A549 (cell line): ENCODE measurements at regions not wholly inside any gene's neighbourhood (a gene's known extent, or its start where the extent isn't known, plus 50 kb on each side); places are given as distances from the start of the nearest gene placed in this dataset.

ENCODE experiments used
- ATAC-seq, 2 experiments: fragments of 200-7000 bp in 1 of 2; fragments of >200 bp in 1 of 2; cut with Nextera tagmentation in 1 of 2; cut with Tn5 transposase in 1 of 2; 3 replicates each; pipeline versions ENCODE4 v1.8.0 to v1.9.1; 2018 to 2020; ENCODE audit warnings: mild to moderate bottlenecking in 1 of 2, moderate library complexity in 1 of 2
- CTCF ChIA-PET: fragments of 300-600 bp; sonication (Branson Sonifier 250); formaldehyde crosslinking; extraction: SDS; loops from one replicate; lab custom pipeline; 2021; ENCODE audit warnings: antibody characterized with exemption, inconsistent platforms; lab: Yijun Ruan, JAX
- POLR2A ChIA-PET: fragments of 350-600 bp; formaldehyde crosslinking; extraction: SDS; loops from one replicate; lab custom pipeline; 2021; ENCODE audit warnings: antibody characterized with exemption, inconsistent platforms; lab: Yijun Ruan, JAX
- DNase-seq, 2 experiments: peaks; one replicate each; pipeline versions ENCODE4 v3.0.0 to v3.0.0-alpha.2; 2011 to 2016; ENCODE audit warnings: low read depth in 1 of 2, low spot score in 1 of 2
- FAIRE-seq: peaks from 2 replicates; lab custom pipeline; 2011; peaks lifted over from hg19 to GRCh38; lab: Jason Lieb, UNC
- H3K27ac ChIP-seq, 2 experiments: fragments of >200 bp; sonication (Bioruptor Twin); formaldehyde crosslinking; 3 replicates each; pipeline ENCODE4 v1.5.1; 2016 to 2017
- H3K4me1 ChIP-seq: fragments of >200 bp; sonication (Bioruptor Twin); formaldehyde crosslinking; 3 replicates; pipeline ENCODE4 v1.6.1; 2016
- H3K4me2 ChIP-seq: fragments of >200 bp; sonication (Bioruptor Twin); formaldehyde crosslinking; 3 replicates; pipeline ENCODE4 v1.6.1; 2016
- H3K4me3 ChIP-seq: fragments of >200 bp; sonication (Bioruptor Twin); formaldehyde crosslinking; 3 replicates; pipeline ENCODE4 v1.5.1; 2016
- H3K9me3 ChIP-seq: fragments of >200 bp; sonication (Bioruptor Twin); formaldehyde crosslinking; 3 replicates; pipeline ENCODE4 v1.6.1; 2016
- CEBPB ChIP-seq, 2 experiments: fragments of >200 bp in 1 of 2; sonication (Bioruptor Twin) in 1 of 2; formaldehyde crosslinking in 1 of 2; IDR thresholded peaks; 2 replicates each; pipeline ENCODE4 v1.6.1; 2012 to 2016
- CHD2 ChIP-seq: fragments of 150-350 bp; IDR thresholded peaks from 2 replicates; pipeline ENCODE4 v1.6.1; 2014; ENCODE audit warnings: low read length; ENCODE audit not compliant: partially characterized antibody
- EHF ChIP-seq: fragments of 250-450 bp; sonication (Bioruptor Pico); IDR thresholded peaks from 2 replicates; pipeline ENCODE4 v1.5.0; 2020; ENCODE audit warnings: mild to moderate bottlenecking
- EHMT2 ChIP-seq: fragments of 200-600 bp; sonication (generic); IDR thresholded peaks from 2 replicates; pipeline ENCODE4 v1.6.1; 2016; ENCODE audit warnings: antibody characterized with exemption, low read depth, mild to moderate bottlenecking, moderate library complexity
- FOSB ChIP-seq: fragments of 250-450 bp; sonication (Bioruptor Pico); IDR thresholded peaks from 2 replicates; pipeline ENCODE4 v1.5.0; 2020; ENCODE audit warnings: mild to moderate bottlenecking, moderate library complexity
- HEYL ChIP-seq: fragments of 250-450 bp; sonication (Bioruptor Pico); IDR thresholded peaks from 2 replicates; pipeline ENCODE4 v1.8.0; 2021; ENCODE audit warnings: mild to moderate bottlenecking, moderate library complexity
- HOXB5 ChIP-seq: fragments of 250-450 bp; sonication (Bioruptor Pico); IDR thresholded peaks from 2 replicates; pipeline ENCODE4 v1.5.0; 2020; ENCODE audit warnings: mild to moderate bottlenecking, moderate library complexity
- JUN ChIP-seq, 2 experiments: fragments of >200 bp; sonication (Bioruptor Twin); formaldehyde crosslinking; IDR thresholded peaks; 2 replicates in 1 of 2; 3 replicates in 1 of 2; pipeline ENCODE4 v1.6.1; 2016 to 2017
- KDM1A ChIP-seq: fragments of 200-600 bp; sonication (generic); IDR thresholded peaks from 2 replicates; pipeline ENCODE4 v1.6.1; 2016; ENCODE audit warnings: low read depth, mild to moderate bottlenecking
- KDM5A ChIP-seq: fragments of 200-600 bp; sonication (generic); IDR thresholded peaks from 2 replicates; pipeline ENCODE4 v1.6.1; 2016; ENCODE audit warnings: antibody characterized with exemption, mild to moderate bottlenecking
- MAFK ChIP-seq: fragments of 450-650 bp; IDR thresholded peaks from 2 replicates; pipeline ENCODE4 v1.6.1; 2014; ENCODE audit not compliant: partially characterized antibody
- MYC ChIP-seq: IDR thresholded peaks from 2 replicates; pipeline ENCODE4 v1.6.1; 2012; ENCODE audit warnings: mild to moderate bottlenecking, inconsistent platforms, low read length, improper control_type of control experiment, borderline replicate concordance
- RARB ChIP-seq: fragments of 250-450 bp; sonication (Bioruptor Pico); IDR thresholded peaks from 2 replicates; pipeline ENCODE4 v1.8.0; 2021; ENCODE audit warnings: mild to moderate bottlenecking, moderate library complexity
- ZSCAN20 ChIP-seq: fragments of 250-450 bp; sonication (Bioruptor Pico); IDR thresholded peaks from 2 replicates; pipeline ENCODE4 v1.8.0; 2022; ENCODE audit warnings: mild to moderate bottlenecking, moderate library complexity
- WGBS: methylation state at CpG from one replicate; pipeline ENCODE4 v1.1.6; 2017; ENCODE audit errors: missing lambda C conversion rate; 5-methylcytosine and 5-hydroxymethylcytosine counted together
- TF ChIP-seq, protein P1 (sequence below): fragments of 250-450 bp; sonication (Bioruptor Pico); IDR thresholded peaks from 2 replicates; pipeline ENCODE4 v1.5.0; 2020; ENCODE audit warnings: low read depth, mild to moderate bottlenecking, moderate library complexity
- TF ChIP-seq, protein P2 (sequence below): IDR thresholded peaks from 2 replicates; pipeline ENCODE4 v1.6.1; 2012
- TF ChIP-seq, protein P3 (sequence below): fragments of 250-450 bp; sonication (Bioruptor Pico); IDR thresholded peaks from 2 replicates; pipeline ENCODE4 v1.5.0; 2021; ENCODE audit warnings: mild to moderate bottlenecking, moderate library complexity, borderline replicate concordance
- TF ChIP-seq, protein P4 (sequence below): fragments of >200 bp; sonication (Bioruptor Twin); formaldehyde crosslinking; IDR thresholded peaks from 3 replicates; pipeline ENCODE4 v1.6.1; 2016
- TF ChIP-seq, protein P5 (sequence below): fragments of 200-600 bp; sonication (generic); IDR thresholded peaks from 2 replicates; pipeline ENCODE4 v1.6.1; 2016; ENCODE audit warnings: antibody characterized with exemption, mild to moderate bottlenecking, moderate library complexity

DNA sequence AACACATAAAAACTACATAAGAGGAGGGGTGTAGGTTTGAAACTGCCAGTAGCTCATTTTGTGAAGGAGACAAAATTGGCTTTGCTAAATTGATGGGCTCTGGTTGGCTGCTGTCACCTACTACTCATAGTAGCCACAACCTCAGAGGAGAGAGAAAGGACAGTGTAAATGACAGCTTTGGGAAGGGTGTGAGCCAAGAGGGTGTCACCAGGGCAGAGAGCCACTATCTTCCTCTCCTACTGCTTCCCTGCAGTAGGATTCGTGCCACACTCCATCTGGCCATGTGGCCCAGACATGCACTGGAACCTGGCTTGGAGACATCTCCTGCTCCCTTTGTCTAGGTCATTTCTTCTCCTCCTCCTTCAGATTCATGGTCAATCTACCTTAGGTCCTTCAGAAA, 455.9 kb downstream of the ENC1 start:
- TF ChIP-seq, protein P1, sequence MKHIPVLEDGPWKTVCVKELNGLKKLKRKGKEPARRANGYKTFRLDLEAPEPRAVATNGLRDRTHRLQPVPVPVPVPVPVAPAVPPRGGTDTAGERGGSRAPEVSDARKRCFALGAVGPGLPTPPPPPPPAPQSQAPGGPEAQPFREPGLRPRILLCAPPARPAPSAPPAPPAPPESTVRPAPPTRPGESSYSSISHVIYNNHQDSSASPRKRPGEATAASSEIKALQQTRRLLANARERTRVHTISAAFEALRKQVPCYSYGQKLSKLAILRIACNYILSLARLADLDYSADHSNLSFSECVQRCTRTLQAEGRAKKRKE (CRISPR knock-in tag): no peak
- TF ChIP-seq KDM5A (no peak), EHF (CRISPR knock-in tag) (no peak), RARB (CRISPR knock-in tag) (no peak), KDM1A (no peak), MYC (no peak), HEYL (no peak), CEBPB (IDR thresholded peaks at IDR 0.05) (no peak)
- TF ChIP-seq, protein P2, sequence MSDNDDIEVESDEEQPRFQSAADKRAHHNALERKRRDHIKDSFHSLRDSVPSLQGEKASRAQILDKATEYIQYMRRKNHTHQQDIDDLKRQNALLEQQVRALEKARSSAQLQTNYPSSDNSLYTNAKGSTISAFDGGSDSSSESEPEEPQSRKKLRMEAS: no peak
- TF ChIP-seq, protein P3, sequence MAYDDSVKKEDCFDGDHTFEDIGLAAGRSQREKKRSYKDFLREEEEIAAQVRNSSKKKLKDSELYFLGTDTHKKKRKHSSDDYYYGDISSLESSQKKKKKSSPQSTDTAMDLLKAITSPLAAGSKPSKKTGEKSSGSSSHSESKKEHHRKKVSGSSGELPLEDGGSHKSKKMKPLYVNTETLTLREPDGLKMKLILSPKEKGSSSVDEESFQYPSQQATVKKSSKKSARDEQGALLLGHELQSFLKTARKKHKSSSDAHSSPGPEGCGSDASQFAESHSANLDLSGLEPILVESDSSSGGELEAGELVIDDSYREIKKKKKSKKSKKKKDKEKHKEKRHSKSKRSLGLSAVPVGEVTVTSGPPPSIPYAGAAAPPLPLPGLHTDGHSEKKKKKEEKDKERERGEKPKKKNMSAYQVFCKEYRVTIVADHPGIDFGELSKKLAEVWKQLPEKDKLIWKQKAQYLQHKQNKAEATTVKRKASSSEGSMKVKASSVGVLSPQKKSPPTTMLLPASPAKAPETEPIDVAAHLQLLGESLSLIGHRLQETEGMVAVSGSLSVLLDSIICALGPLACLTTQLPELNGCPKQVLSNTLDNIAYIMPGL (CRISPR knock-in tag): no peak
- FAIRE-seq (no peak), DNase-seq (no peak), ATAC-seq (no peak)
- Histone ChIP-seq H3K4me3 (no peak overlapping the region), H3K27ac (no peak overlapping the region), H3K4me2 (no peak overlapping the region), H3K9me3 (no peaks in the 10 kb centered on the region), H3K4me1 (no peaks in the 10 kb centered on the region)
- POLR2A ChIA-PET: no interaction called here
- 18% methylated on average over 1 of the region's 1 CpG for WGBS
- CTCF ChIA-PET: interaction anchor here (0.7 kb wide), 1 partner anchor 27 kb away, joined by 3 read pairs; no protein-coding TSS in a partner anchor

DNA sequence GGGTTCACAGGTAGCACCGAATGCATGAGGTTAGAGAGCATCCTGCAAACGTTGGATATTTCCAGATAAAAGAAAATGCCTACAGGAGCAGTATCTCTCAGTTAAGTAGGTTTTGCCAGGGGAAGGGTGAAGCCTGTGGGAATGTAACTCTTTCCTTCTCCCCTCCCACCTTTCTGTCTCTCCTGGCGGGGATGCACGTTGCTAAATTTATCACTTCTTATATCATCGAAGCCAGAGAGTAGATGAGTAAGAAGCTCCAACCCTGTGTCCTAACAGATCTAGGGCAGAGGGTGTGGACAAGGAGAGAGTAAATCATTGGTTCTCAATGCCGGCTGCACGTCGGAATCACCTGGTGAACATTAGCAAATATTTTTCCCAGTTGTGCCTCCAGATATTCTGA, 457.5 kb downstream of the ENC1 start:
- FAIRE-seq (no peak), ATAC-seq (no peak), DNase-seq (no peak)
- Histone ChIP-seq H3K4me1 (no peaks in the 10 kb centered on the region), H3K4me3 (no peak overlapping the region), H3K27ac (no peak overlapping the region), H3K9me3 (no peaks in the 10 kb centered on the region), H3K4me2 (no peak overlapping the region)
- TF ChIP-seq, protein P4, sequence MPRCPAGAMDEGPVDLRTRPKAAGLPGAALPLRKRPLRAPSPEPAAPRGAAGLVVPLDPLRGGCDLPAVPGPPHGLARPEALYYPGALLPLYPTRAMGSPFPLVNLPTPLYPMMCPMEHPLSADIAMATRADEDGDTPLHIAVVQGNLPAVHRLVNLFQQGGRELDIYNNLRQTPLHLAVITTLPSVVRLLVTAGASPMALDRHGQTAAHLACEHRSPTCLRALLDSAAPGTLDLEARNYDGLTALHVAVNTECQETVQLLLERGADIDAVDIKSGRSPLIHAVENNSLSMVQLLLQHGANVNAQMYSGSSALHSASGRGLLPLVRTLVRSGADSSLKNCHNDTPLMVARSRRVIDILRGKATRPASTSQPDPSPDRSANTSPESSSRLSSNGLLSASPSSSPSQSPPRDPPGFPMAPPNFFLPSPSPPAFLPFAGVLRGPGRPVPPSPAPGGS: no peak
- TF ChIP-seq JUN (IDR thresholded peaks at IDR 0.05) (no peak), HOXB5 (no peak), FOSB (CRISPR knock-in tag) (no peak), MYC (no peak), CHD2 (no peak), EHMT2 (no peak), MAFK (no peak), ZSCAN20 (CRISPR knock-in tag) (no peak)
- TF ChIP-seq, protein P5, sequence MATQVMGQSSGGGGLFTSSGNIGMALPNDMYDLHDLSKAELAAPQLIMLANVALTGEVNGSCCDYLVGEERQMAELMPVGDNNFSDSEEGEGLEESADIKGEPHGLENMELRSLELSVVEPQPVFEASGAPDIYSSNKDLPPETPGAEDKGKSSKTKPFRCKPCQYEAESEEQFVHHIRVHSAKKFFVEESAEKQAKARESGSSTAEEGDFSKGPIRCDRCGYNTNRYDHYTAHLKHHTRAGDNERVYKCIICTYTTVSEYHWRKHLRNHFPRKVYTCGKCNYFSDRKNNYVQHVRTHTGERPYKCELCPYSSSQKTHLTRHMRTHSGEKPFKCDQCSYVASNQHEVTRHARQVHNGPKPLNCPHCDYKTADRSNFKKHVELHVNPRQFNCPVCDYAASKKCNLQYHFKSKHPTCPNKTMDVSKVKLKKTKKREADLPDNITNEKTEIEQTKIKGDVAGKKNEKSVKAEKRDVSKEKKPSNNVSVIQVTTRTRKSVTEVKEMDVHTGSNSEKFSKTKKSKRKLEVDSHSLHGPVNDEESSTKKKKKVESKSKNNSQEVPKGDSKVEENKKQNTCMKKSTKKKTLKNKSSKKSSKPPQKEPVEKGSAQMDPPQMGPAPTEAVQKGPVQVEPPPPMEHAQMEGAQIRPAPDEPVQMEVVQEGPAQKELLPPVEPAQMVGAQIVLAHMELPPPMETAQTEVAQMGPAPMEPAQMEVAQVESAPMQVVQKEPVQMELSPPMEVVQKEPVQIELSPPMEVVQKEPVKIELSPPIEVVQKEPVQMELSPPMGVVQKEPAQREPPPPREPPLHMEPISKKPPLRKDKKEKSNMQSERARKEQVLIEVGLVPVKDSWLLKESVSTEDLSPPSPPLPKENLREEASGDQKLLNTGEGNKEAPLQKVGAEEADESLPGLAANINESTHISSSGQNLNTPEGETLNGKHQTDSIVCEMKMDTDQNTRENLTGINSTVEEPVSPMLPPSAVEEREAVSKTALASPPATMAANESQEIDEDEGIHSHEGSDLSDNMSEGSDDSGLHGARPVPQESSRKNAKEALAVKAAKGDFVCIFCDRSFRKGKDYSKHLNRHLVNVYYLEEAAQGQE: no peak
- TF ChIP-seq, protein P3 (CRISPR knock-in tag): no peak
- 52% methylated on average over 8 of the region's 8 CpGs for WGBS
- POLR2A ChIA-PET: no interaction called here
- CTCF ChIA-PET: interaction anchor here (0.8 to 1.2 kb wide), 2 partner anchors 281 to 592 kb away, joined by 3 to 5 read pairs; no protein-coding TSS in a partner anchor
